Astrocyte of the spinal cord (primary cell): ENCODE measurements at regions not wholly inside any gene's neighbourhood (a gene's known extent, or its start where the extent isn't known, plus 50 kb on each side); places are given as distances from the start of the nearest gene placed in this dataset.
"Not testable (repeated sequence)": the region's sequence is repeated elsewhere in the genome, so short reads cannot be mapped to it uniquely, and the experiment has no call there.

Source experiments
- DNase-seq: peaks from one replicate; pipeline ENCODE4 v3.0.0; 2011; ENCODE audit warnings: low read depth, low spot score
- H3K4me3 ChIP-seq: 2 replicates; pipeline ENCODE4 v1.5.1; 2011; ENCODE audit warnings: low read depth, mild to moderate bottlenecking, low read length, moderate library complexity
- CTCF ChIP-seq: IDR thresholded peaks from 2 replicates; pipeline ENCODE4 v1.5.1; 2012; ENCODE audit warnings: low read depth, mild to moderate bottlenecking, low read length, inconsistent platforms
- in situ Hi-C: cut with HindIII; loops from 2 replicates; pipeline ENCODE4 v1.10.0; 2017; ENCODE audit warnings: low sequenced_read_pairs

GRCh38 chr3:31094048-31094447 is 199.6 kb upstream of the GADL1 start:
- TF ChIP-seq CTCF = no peak
- no peak for DNase-seq
- in situ Hi-C loops = no loop called here
- no peak overlapping the region for H3K4me3 ChIP-seq

- no peak overlapping the region for H3K4me3 ChIP-seq
- TF ChIP-seq CTCF = no peak
- in situ Hi-C loops = no loop called here
- DNase-seq = no peak
These were observed 200.8 kb upstream of the GADL1 start for GRCh38 chr3:31095255-31095654.

GRCh38 chr3:31096661-31097395 is 202.4 kb upstream of the GADL1 start:
- TF ChIP-seq CTCF = no peak
- in situ Hi-C loops = no loop called here
- DNase-seq = no peak
- H3K4me3 ChIP-seq = no peak overlapping the region

- in situ Hi-C loops = no loop called here
- no peak overlapping the region for H3K4me3 ChIP-seq
- no peak for TF ChIP-seq CTCF
- no peak for DNase-seq
These were observed 206.1 kb upstream of the GADL1 start for GRCh38 chr3:31100519-31100918.

- DNase-seq, in situ Hi-C loops, H3K4me3 ChIP-seq: not testable (repeated sequence)
These were observed 206.8 kb upstream of the GADL1 start for GRCh38 chr3:31101285-31101684.

- no peak overlapping the region for H3K4me3 ChIP-seq
- no peak for TF ChIP-seq CTCF
- in situ Hi-C loops = no loop called here
- DNase-seq = no peak
These were observed 207.9 kb upstream of the GADL1 start for GRCh38 chr3:31102196-31102879.

- TF ChIP-seq CTCF = no peak
These were observed 208.7 kb upstream of the GADL1 start for GRCh38 chr3:31103181-31103580.

More at GRCh38 chr3:31103181-31103580, 208.7 kb upstream of the GADL1 start:
- no peak for DNase-seq
- in situ Hi-C loops = no loop called here
- H3K4me3 ChIP-seq = no peak overlapping the region
